ENCODE measurements at regions not wholly inside any gene's neighbourhood (a gene's known extent, or its start where the extent isn't known, plus 50 kb on each side); places are given as distances from the start of the nearest gene placed in this dataset.
"Not testable (repeated sequence)": the region's sequence is repeated elsewhere in the genome, so short reads cannot be mapped to it uniquely, and the experiment has no call there.

GRCh38 chr12:67457136-67457535 lies 188.0 kb downstream of the CAND1 start:
- no peak for DNase-seq

GRCh38 chr12:67457778-67458665 lies 188.9 kb downstream of the CAND1 start:
- DNase-seq: no peak

GRCh38 chr12:67459173-67459572 lies 189.4 kb upstream of the DYRK2 start:
- DNase-seq: no peak

- no peak for DNase-seq
Observed at GRCh38 chr12:67459578-67459977, 189.0 kb upstream of the DYRK2 start.

- no peak for DNase-seq
Observed at GRCh38 chr12:67460388-67460787, 188.2 kb upstream of the DYRK2 start.

- DNase-seq: no peak
Observed at GRCh38 chr12:67468549-67469245, 179.8 kb upstream of the DYRK2 start.

- DNase-seq: no peak
Observed at GRCh38 chr12:67469666-67470065, 178.9 kb upstream of the DYRK2 start.

GRCh38 chr12:67471810-67472209 lies 176.7 kb upstream of the DYRK2 start:
- DNase-seq: no peak

- DNase-seq: no peak
Observed at GRCh38 chr12:67472539-67472938, 176.0 kb upstream of the DYRK2 start.

GRCh38 chr12:67474934-67475620 lies 173.5 kb upstream of the DYRK2 start:
- DNase-seq: no peak

- DNase-seq: no peak
Observed at GRCh38 chr12:67475725-67476124, 172.8 kb upstream of the DYRK2 start.

- no peak for DNase-seq
Observed at GRCh38 chr12:67477681-67478265, 170.8 kb upstream of the DYRK2 start.

- DNase-seq: no peak
Observed at GRCh38 chr12:67482751-67483661, 165.5 kb upstream of the DYRK2 start.

- DNase-seq: no peak
Observed at GRCh38 chr12:67483871-67484554, 164.5 kb upstream of the DYRK2 start.

- DNase-seq: no peak
Observed at GRCh38 chr12:67484791-67485480, 163.6 kb upstream of the DYRK2 start.

- no peak for DNase-seq
Observed at GRCh38 chr12:67486671-67487070, 161.9 kb upstream of the DYRK2 start.

- DNase-seq: not testable (repeated sequence)
Observed at GRCh38 chr12:67488349-67488748, 160.2 kb upstream of the DYRK2 start.

GRCh38 chr12:67489007-67489406 lies 159.5 kb upstream of the DYRK2 start:
- no peak for DNase-seq

GRCh38 chr12:67496581-67496980 lies 152.0 kb upstream of the DYRK2 start:
- no peak for DNase-seq

GRCh38 chr12:67498991-67499390 lies 149.6 kb upstream of the DYRK2 start:
- no peak for DNase-seq

- no peak for DNase-seq
Observed at GRCh38 chr12:67501362-67501761, 147.2 kb upstream of the DYRK2 start.
